DND-41 (cell line): ENCODE measurements at regions not wholly inside any gene's neighbourhood (a gene's known extent, or its start where the extent isn't known, plus 50 kb on each side); places are given as distances from the start of the nearest gene placed in this dataset.

Source experiments
- CTCF ChIP-seq: IDR thresholded peaks from 2 replicates; pipeline ENCODE4 v1.5.1; 2012; ENCODE audit warnings: borderline replicate concordance, low read length, moderate library complexity, mild to moderate bottlenecking; ENCODE audit not compliant: poor library complexity, severe bottlenecking; ENCODE audit errors: extremely low read depth
- EZH2 ChIP-seq: IDR thresholded peaks from 3 replicates; pipeline ENCODE4 v1.6.1; 2012; ENCODE audit warnings: borderline replicate concordance, low read depth, mild to moderate bottlenecking, moderate library complexity, low read length, inconsistent platforms; ENCODE audit not compliant: severe bottlenecking

GRCh38 chr2:124973396-124973795 lies 948.3 kb downstream of the CNTNAP5 start:
- TF ChIP-seq CTCF, result no peak
- no peak for TF ChIP-seq EZH2
